HUDEP-2 (cell line): ENCODE measurements at regions not wholly inside any gene's neighbourhood (a gene's known extent, or its start where the extent isn't known, plus 50 kb on each side); places are given as distances from the start of the nearest gene placed in this dataset.

ENCODE experiments used
- DNase-seq, 76 experiments: peaks; one replicate each; lab custom pipeline; 2025; ENCODE audit not compliant: unreplicated experiment in 76 of 76; lab: John Stamatoyannopoulos, UW

GRCh38 chr12:24724814-24725213 is 224.1 kb downstream of the BCAT1 start:
- DNase-seq, result no peak

GRCh38 chr12:24723759-24724158 is 225.1 kb downstream of the BCAT1 start:
- DNase-seq, result no peak

- DNase-seq, result no peak
Observed at GRCh38 chr12:24721191-24721590, 227.7 kb downstream of the BCAT1 start.

GRCh38 chr12:24719293-24719721 is 229.6 kb downstream of the BCAT1 start:
- DNase-seq, result no peak

GRCh38 chr12:24718617-24719016 is 230.3 kb downstream of the BCAT1 start:
- DNase-seq, result no peak

- no peak for DNase-seq
Observed at GRCh38 chr12:24714237-24714636, 234.7 kb downstream of the BCAT1 start.

GRCh38 chr12:24711056-24712008 is 237.6 kb downstream of the BCAT1 start:
- no peak for DNase-seq

GRCh38 chr12:24709216-24709615 is 239.7 kb downstream of the BCAT1 start:
- DNase-seq, result no peak

GRCh38 chr12:24708718-24709117 is 240.2 kb downstream of the BCAT1 start:
- no peak for DNase-seq

GRCh38 chr12:24708043-24708442 is 240.9 kb downstream of the BCAT1 start:
- no peak for DNase-seq

- no peak for DNase-seq
Observed at GRCh38 chr12:24707334-24707733, 241.6 kb downstream of the BCAT1 start.

GRCh38 chr12:24705741-24706358 is 243.1 kb downstream of the BCAT1 start:
- DNase-seq, result no peak

- DNase-seq, result no peak
Observed at GRCh38 chr12:24705216-24705615, 243.7 kb downstream of the BCAT1 start.

GRCh38 chr12:24701343-24701742 is 247.6 kb downstream of the BCAT1 start:
- no peak for DNase-seq

GRCh38 chr12:24698972-24699371 is 249.9 kb downstream of the BCAT1 start:
- DNase-seq, result no peak

GRCh38 chr12:24697769-24698168 is 251.1 kb downstream of the BCAT1 start:
- DNase-seq, result no peak

GRCh38 chr12:24697295-24697694 is 251.6 kb downstream of the BCAT1 start:
- DNase-seq, result no peak

- no peak for DNase-seq
Observed at GRCh38 chr12:24696800-24697199, 252.1 kb downstream of the BCAT1 start.

GRCh38 chr12:24695657-24696329 is 253.1 kb downstream of the BCAT1 start:
- peak in 14 of 76 experiments; percentile 1 to 52 (median 10) for DNase-seq

GRCh38 chr12:24695103-24695502 is 253.8 kb downstream of the BCAT1 start:
- DNase-seq, result no peak

GRCh38 chr12:24688601-24689000 is 260.3 kb downstream of the BCAT1 start:
- no peak for DNase-seq
